H1 (cell line): ENCODE measurements at regions not wholly inside any gene's neighbourhood (a gene's known extent, or its start where the extent isn't known, plus 50 kb on each side); places are given as distances from the start of the nearest gene placed in this dataset.

Source experiments
- CTCF ChIA-PET: fragments of 300-600 bp; sonication (Branson Sonifier 250); formaldehyde crosslinking; loops from one replicate; lab custom pipeline; 2021; ENCODE audit not compliant: partially characterized antibody; lab: Charles Lee
- POLR2A ChIA-PET: fragments of 300-600 bp; sonication (Branson Sonifier 250); formaldehyde crosslinking; loops from one replicate; lab custom pipeline; 2021; ENCODE audit warnings: inconsistent platforms; ENCODE audit not compliant: partially characterized antibody; lab: Charles Lee
- DNase-seq, 2 experiments: peaks; one replicate each; pipeline versions ENCODE4 v3.0.0 to v3.0.0-alpha.2; 2010 to 2022; ENCODE audit warnings: low spot score in 2 of 2, low read depth in 1 of 2, mixed read lengths in 1 of 2
- FAIRE-seq: peaks from 2 replicates; lab custom pipeline; 2011; peaks lifted over from hg19 to GRCh38; lab: Jason Lieb, UNC
- H2AFZ ChIP-seq: 2 replicates; pipeline ENCODE4 v1.8.1; 2012; ENCODE audit warnings: low read length, inconsistent platforms
- H2AK5ac ChIP-seq: 2 replicates; pipeline ENCODE4 v1.6.1; 2013; ENCODE audit warnings: low read depth, low read length
- H2BK120ac ChIP-seq: replicated peaks from 2 replicates; pipeline ENCODE3; 2013; ENCODE audit warnings: low read depth, low read length, inconsistent platforms
- H2BK12ac ChIP-seq: 2 replicates; pipeline ENCODE4 v1.6.1; 2013; ENCODE audit warnings: low read depth, low read length
- H2BK15ac ChIP-seq: 2 replicates; pipeline ENCODE4 v1.6.1; 2013; ENCODE audit warnings: low read length
- H2BK20ac ChIP-seq: 2 replicates; pipeline ENCODE4 v1.6.1; 2013; ENCODE audit warnings: low read length
- H2BK5ac ChIP-seq: 2 replicates; pipeline ENCODE4 v1.6.1; 2013; ENCODE audit warnings: low read depth, low read length
- H3K14ac ChIP-seq: 2 replicates; pipeline ENCODE4 v1.6.1; 2013; ENCODE audit warnings: inconsistent platforms; ENCODE audit not compliant: insufficient read length
- H3K18ac ChIP-seq: 2 replicates; pipeline ENCODE4 v1.6.1; 2013; ENCODE audit warnings: low read length; ENCODE audit errors: extremely low read depth
- H3K23ac ChIP-seq: 2 replicates; pipeline ENCODE4 v1.6.1; 2013; ENCODE audit warnings: inconsistent platforms; ENCODE audit not compliant: insufficient read length
- H3K23me2 ChIP-seq: 2 replicates; pipeline ENCODE4 v1.6.1; 2013; ENCODE audit warnings: low read depth, low read length
- H3K27ac ChIP-seq: 2 replicates; pipeline ENCODE4 v1.6.1; 2011; ENCODE audit warnings: low read depth, low read length, inconsistent platforms
- H3K27me3 ChIP-seq, 4 experiments: replicated peaks in 1 of 4; 1 replicate in 1 of 4; 2 replicates in 3 of 4; pipeline versions ENCODE4 v1.6.1 to v1.8.1; 2011 to 2013; ENCODE audit warnings: low read length in 3 of 4, mild to moderate bottlenecking in 3 of 4, inconsistent platforms in 2 of 4, mixed read lengths in 2 of 4, moderate library complexity in 1 of 4; ENCODE audit not compliant: control insufficient read depth in 3 of 4, insufficient read depth in 3 of 4; ENCODE audit errors: extremely low read depth in 1 of 4
- H3K36me3 ChIP-seq, 4 experiments: 2 replicates each; pipeline versions ENCODE4 v1.6.1 to v1.8.1; 2011 to 2013; ENCODE audit warnings: mild to moderate bottlenecking in 4 of 4, low read length in 3 of 4, moderate library complexity in 2 of 4, control low read depth in 1 of 4, inconsistent platforms in 1 of 4; ENCODE audit not compliant: insufficient read depth in 4 of 4, control insufficient read depth in 2 of 4
- H3K4ac ChIP-seq: replicated peaks from 2 replicates; pipeline ENCODE3; 2013; ENCODE audit warnings: low read length, low read depth, mixed read lengths, inconsistent platforms; ENCODE audit not compliant: insufficient read length
- H3K4me1 ChIP-seq, 4 experiments: replicated peaks in 1 of 4; 1 replicate in 1 of 4; 2 replicates in 3 of 4; pipeline versions ENCODE4 v1.6.1 to v1.8.1; 2011 to 2013; ENCODE audit warnings: low read length in 3 of 4, inconsistent platforms in 2 of 4, mixed read lengths in 1 of 4; ENCODE audit not compliant: insufficient read depth in 4 of 4, control insufficient read depth in 3 of 4
- H3K4me2 ChIP-seq, 2 experiments: 2 replicates each; pipeline versions ENCODE4 v1.6.1 to v1.8.1; 2011 to 2013; ENCODE audit warnings: low read depth in 2 of 2, low read length in 2 of 2, control low read depth in 1 of 2, inconsistent platforms in 1 of 2, mild to moderate bottlenecking in 1 of 2; ENCODE audit not compliant: insufficient read depth in 1 of 2
- H3K4me3 ChIP-seq, 4 experiments: fragments of 200-600, 300-600 bp in 1 of 4; sonication (generic), shearing (Covaris generic), sonication (Bioruptor Twin) in 1 of 4; 2 replicates each; pipeline versions ENCODE4 v1.5.1 to v1.8.1; 2011 to 2016; ENCODE audit warnings: low read length in 4 of 4, low read depth in 3 of 4, control low read depth in 2 of 4, inconsistent platforms in 2 of 4, mild to moderate bottlenecking in 2 of 4, mixed read lengths in 1 of 4, moderate library complexity in 1 of 4; ENCODE audit not compliant: insufficient read depth in 2 of 4; ENCODE audit errors: extremely low read depth in 1 of 4
- H3K56ac ChIP-seq: replicated peaks from 2 replicates; pipeline ENCODE3; 2013; ENCODE audit warnings: low read depth, mild to moderate bottlenecking, mixed read lengths, low read length, inconsistent platforms; ENCODE audit not compliant: insufficient read length
- H3K79me1 ChIP-seq: 2 replicates; pipeline ENCODE4 v1.6.1; 2013; ENCODE audit warnings: low read depth, low read length, control low read depth
- H3K79me2 ChIP-seq, 2 experiments: 2 replicates each; pipeline versions ENCODE4 v1.6.1 to v1.8.1; 2012 to 2013; ENCODE audit warnings: low read length in 2 of 2, mild to moderate bottlenecking in 2 of 2, inconsistent platforms in 1 of 2; ENCODE audit not compliant: insufficient read depth in 2 of 2, control insufficient read depth in 1 of 2
- H3K9ac ChIP-seq, 4 experiments: replicated peaks in 1 of 4; 1 replicate in 1 of 4; 2 replicates in 3 of 4; pipeline versions ENCODE4 v1.6.1 to v1.8.1; 2011 to 2013; ENCODE audit warnings: low read depth in 3 of 4, low read length in 3 of 4, control low read depth in 2 of 4, mild to moderate bottlenecking in 2 of 4, moderate library complexity in 2 of 4, inconsistent platforms in 1 of 4; ENCODE audit errors: extremely low read depth in 1 of 4
- H3K9me3 ChIP-seq, 2 experiments: 2 replicates each; pipeline versions ENCODE4 v1.6.1 to v1.8.1; 2012 to 2013; ENCODE audit warnings: mild to moderate bottlenecking in 2 of 2, moderate library complexity in 2 of 2, control low read depth in 1 of 2, inconsistent platforms in 1 of 2, low read depth in 1 of 2, low read length in 1 of 2, mixed read lengths in 1 of 2; ENCODE audit not compliant: insufficient read depth in 2 of 2
- H4K20me1 ChIP-seq, 2 experiments: replicated peaks in 1 of 2; 2 replicates each; pipeline versions ENCODE3 to v1.8.1; 2011 to 2013; ENCODE audit warnings: inconsistent platforms in 2 of 2, low read length in 2 of 2, mild to moderate bottlenecking in 1 of 2; ENCODE audit not compliant: insufficient read depth in 2 of 2, control insufficient read depth in 1 of 2
- H4K5ac ChIP-seq: 2 replicates; pipeline ENCODE4 v1.6.1; 2013; ENCODE audit warnings: low read length, low read depth, mixed read lengths, inconsistent platforms; ENCODE audit not compliant: insufficient read length
- H4K8ac ChIP-seq: 2 replicates; pipeline ENCODE4 v1.8.0; 2013; ENCODE audit warnings: mild to moderate bottlenecking, moderate library complexity, low read length, inconsistent platforms; ENCODE audit not compliant: insufficient read depth; ENCODE audit errors: extremely low read depth
- H4K91ac ChIP-seq: replicated peaks from 2 replicates; pipeline ENCODE3; 2013; ENCODE audit warnings: low read length, mixed read lengths, inconsistent platforms; ENCODE audit not compliant: insufficient read length
- CEBPB ChIP-seq: IDR thresholded peaks from 2 replicates; pipeline ENCODE4 v1.6.1; 2012; ENCODE audit warnings: low read depth, low read length
- EZH2 ChIP-seq: fragments of 200-600 bp; sonication (generic); IDR thresholded peaks from 2 replicates; pipeline ENCODE4 v1.7.1; 2012; ENCODE audit warnings: low read depth, mild to moderate bottlenecking, moderate library complexity, low read length, inconsistent platforms; ENCODE audit not compliant: severe bottlenecking
- KDM4A ChIP-seq: IDR thresholded peaks from one replicate; pipeline ENCODE4 v1.7.1; 2012; ENCODE audit warnings: low read depth, mild to moderate bottlenecking, moderate library complexity, low read length, inconsistent platforms; ENCODE audit not compliant: severe bottlenecking
- RAD21 ChIP-seq, 2 experiments: IDR thresholded peaks in 1 of 2; conservative IDR thresholded peaks in 1 of 2; 2 replicates each; pipeline ENCODE4 v1.6.1; 2011; ENCODE audit warnings: low read depth in 2 of 2, low read length in 2 of 2, improper control_type of control experiment in 1 of 2, inconsistent platforms in 1 of 2, mild to moderate bottlenecking in 1 of 2, moderate library complexity in 1 of 2
- SIN3A ChIP-seq, 2 experiments: IDR thresholded peaks in 1 of 2; conservative IDR thresholded peaks in 1 of 2; 2 replicates each; pipeline ENCODE4 v1.6.1; 2011 to 2012; ENCODE audit warnings: low read length in 2 of 2, improper control_type of control experiment in 1 of 2, low read depth in 1 of 2, mild to moderate bottlenecking in 1 of 2
- SP1 ChIP-seq: IDR thresholded peaks from 2 replicates; pipeline ENCODE4 v1.6.1; 2011; ENCODE audit warnings: low read depth, low read length
- SP4 ChIP-seq: IDR thresholded peaks from 2 replicates; pipeline ENCODE4 v1.6.1; 2012; ENCODE audit warnings: low read length, inconsistent platforms
- TAF1 ChIP-seq: IDR thresholded peaks from 2 replicates; pipeline ENCODE4 v1.6.1; 2011; ENCODE audit warnings: mild to moderate bottlenecking, low read depth, low read length
- TAF7 ChIP-seq: optimal IDR thresholded peaks from 2 replicates; pipeline ENCODE3; 2011; ENCODE audit warnings: low read depth, mild to moderate bottlenecking, inconsistent platforms, low read length, moderate library complexity, borderline replicate concordance
- WGBS, 2 experiments: shearing (Covaris generic) in 1 of 2; methylation state at CpG; one replicate each; pipeline versions ENCODE4 v1.1.6 to v1.1.7; 2013 to 2015; ENCODE audit warnings: low lambda C conversion rate in 2 of 2, mixed read lengths in 2 of 2, inconsistent platforms in 1 of 2, low coverage in 1 of 2, missing lambda C conversion rate in 1 of 2; ENCODE audit not compliant: insufficient replicate concordance in 2 of 2, insufficient coverage in 1 of 2, insufficient read length in 1 of 2; ENCODE audit errors: extremely low coverage in 1 of 2, missing lambda C conversion rate in 1 of 2; 5-methylcytosine and 5-hydroxymethylcytosine counted together
- TF ChIP-seq, protein P1 (sequence below): IDR thresholded peaks from 2 replicates; pipeline ENCODE4 v1.6.1; 2011; ENCODE audit warnings: low read depth, mild to moderate bottlenecking, low read length; ENCODE audit not compliant: insufficient read depth
- TF ChIP-seq, protein P2 (sequence below): IDR thresholded peaks from 2 replicates; pipeline ENCODE4 v1.6.1; 2012; ENCODE audit warnings: inconsistent platforms

DNA sequence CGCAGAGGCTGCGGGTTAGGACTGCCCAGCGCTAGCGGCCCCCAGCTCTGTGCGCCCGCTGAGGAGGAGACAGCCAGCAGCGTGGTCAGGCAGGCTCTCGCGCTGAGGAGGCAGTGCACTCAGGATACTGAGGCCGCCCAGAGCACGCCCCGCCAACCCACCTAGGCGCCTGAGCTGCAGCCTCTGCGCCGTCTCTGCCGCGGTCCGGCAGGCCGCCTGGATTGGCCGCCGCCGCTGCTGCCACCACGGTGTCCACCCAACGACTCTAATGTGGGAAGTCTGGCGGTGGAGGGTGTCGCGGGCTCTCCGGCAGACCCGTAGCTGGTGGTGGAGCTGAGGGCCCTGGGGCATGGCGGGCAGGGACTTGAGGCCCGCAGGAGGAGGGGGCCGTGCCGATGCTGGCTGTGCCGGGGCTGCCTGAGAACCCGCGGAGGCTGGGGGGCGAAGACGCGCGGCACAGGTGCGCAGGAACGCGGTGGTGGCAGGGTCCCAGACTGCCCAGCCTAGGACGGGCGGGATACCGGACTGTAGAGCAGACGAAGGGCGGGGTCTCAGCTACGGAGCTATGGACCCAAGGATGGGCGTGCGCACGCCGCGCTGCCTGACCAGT is 69.9 kb downstream of the ASCL4 start:
- Histone ChIP-seq H3K56ac (no peak overlapping the region), H3K9me3 (no peaks in the 10 kb centered on the region), H4K5ac (no peak overlapping the region), H3K27me3 (peaks cover 25 to 55% (median 42%) of the 10 kb centered on the region in 4 experiments), H3K4me3 (peak overlapping the region; percentile 29 to 64 (median 58)), H4K20me1 (peaks cover 0 to 1% of the 10 kb centered on the region in 2 experiments), H2BK20ac (no peak overlapping the region), H3K4me2 (peak overlapping the region; percentile 94 to 98), H3K23me2 (peaks cover 16% of the 10 kb centered on the region), H4K8ac (peak overlapping the region; percentile 85; the same call in 1 of the 2 replicates), H2BK12ac (0 out of 2 replicates have a peak overlapping the region, but pooled peaks have one; percentile 23), H2BK15ac (no peak overlapping the region; the same call in 1 of the 2 replicates), H3K79me2 (no peaks in the 10 kb centered on the region), H3K23ac (no peak overlapping the region), H3K36me3 (no peaks in the 10 kb centered on the region), H3K9ac (no peak overlapping the region), H2BK5ac (0 out of 2 replicates have a peak overlapping the region, but pooled peaks have one; percentile 52), H2AK5ac (no peak overlapping the region), H3K79me1 (no peaks in the 10 kb centered on the region), H2AFZ (peak overlapping the region; percentile 36; the same call in 1 of the 2 replicates), H3K4me1 (peaks cover 0 to 12% (median 6%) of the 10 kb centered on the region in 4 experiments; a peak in 5 of 7 replicates), H3K4ac (no peak overlapping the region), H4K91ac (no peak overlapping the region), H3K27ac (no peak overlapping the region), H3K18ac (peak overlapping the region; percentile 83; the same call in 1 of the 2 replicates), H3K14ac (no peak overlapping the region), H2BK120ac (no peak overlapping the region)
- POLR2A ChIA-PET: interaction anchor here (0.6 to 1.0 kb wide), 4 partner anchors 39 to 412 kb away, joined by 3 to 4 read pairs (median 3); no protein-coding TSS in a partner anchor
- no peak for FAIRE-seq
- peak in 1 of 2 experiments; percentile 72 for DNase-seq
- CTCF ChIA-PET: interaction anchor here (1.2 to 2.9 kb wide), 3 partner anchors 13 to 40 kb away, joined by 3 to 10 read pairs (median 3); no protein-coding TSS in a partner anchor
- 1% methylated on average over 54 of the region's 54 CpGs; no CpG with 5 or more reads in 1 of the 2 experiments for WGBS, 2 experiments
- TF ChIP-seq SP1: no peak
- TF ChIP-seq CEBPB: no peak
- peak; percentile 18 for TF ChIP-seq KDM4A
- TF ChIP-seq, protein P1, sequence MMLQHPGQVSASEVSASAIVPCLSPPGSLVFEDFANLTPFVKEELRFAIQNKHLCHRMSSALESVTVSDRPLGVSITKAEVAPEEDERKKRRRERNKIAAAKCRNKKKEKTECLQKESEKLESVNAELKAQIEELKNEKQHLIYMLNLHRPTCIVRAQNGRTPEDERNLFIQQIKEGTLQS: no peak
- TF ChIP-seq, protein P2, sequence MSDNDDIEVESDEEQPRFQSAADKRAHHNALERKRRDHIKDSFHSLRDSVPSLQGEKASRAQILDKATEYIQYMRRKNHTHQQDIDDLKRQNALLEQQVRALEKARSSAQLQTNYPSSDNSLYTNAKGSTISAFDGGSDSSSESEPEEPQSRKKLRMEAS: peak; percentile 54; the same call in 1 of the 2 replicates
- TF ChIP-seq TAF1: peak; percentile 3; the same call in 1 of the 2 replicates
- TF ChIP-seq RAD21 (IDR thresholded peaks at IDR 0.05 in 1 of 2, conservative IDR thresholded peaks at IDR 0.05 in 1 of 2; ENCODE audit: low read depth in 2 of 2, low read length in 2 of 2): no peak
- no peak for TF ChIP-seq SP4
- TF ChIP-seq EZH2: peak; percentile 34
- TF ChIP-seq TAF7: no peak
- no peak for TF ChIP-seq SIN3A (conservative IDR thresholded peaks at IDR 0.05 in 1 of 2, IDR thresholded peaks at IDR 0.05 in 1 of 2; ENCODE audit: low read depth in 1 of 2, low read length in 2 of 2)
